ENCODE measurements at regions not wholly inside any gene's neighbourhood (a gene's known extent, or its start where the extent isn't known, plus 50 kb on each side); places are given as distances from the start of the nearest gene placed in this dataset.
"Not testable (repeated sequence)": the region's sequence is repeated elsewhere in the genome, so short reads cannot be mapped to it uniquely, and the experiment has no call there.

DNA sequence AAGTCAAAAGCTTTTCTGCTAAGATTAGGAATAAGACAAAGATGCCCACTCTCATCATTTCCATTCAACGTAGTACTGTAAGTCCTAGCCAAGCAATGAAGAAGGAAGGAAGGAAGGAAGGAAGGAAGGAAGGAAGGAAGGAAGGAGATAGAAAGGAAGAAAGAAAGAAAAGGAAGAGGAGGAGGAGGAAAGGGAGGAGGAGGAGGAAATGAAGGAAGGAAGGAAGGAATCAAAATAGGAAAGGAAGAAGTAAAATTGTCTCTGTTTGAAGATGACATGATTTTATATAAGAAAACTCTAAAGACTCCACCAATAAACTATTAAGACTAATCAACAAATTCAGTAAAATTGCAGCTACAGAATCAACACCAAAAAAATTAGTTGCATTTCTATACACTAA lies 66.0 kb upstream of the DHRS4 start:
- no peak overlapping the region for H3K27ac ChIP-seq
- TF ChIP-seq, protein P1, sequence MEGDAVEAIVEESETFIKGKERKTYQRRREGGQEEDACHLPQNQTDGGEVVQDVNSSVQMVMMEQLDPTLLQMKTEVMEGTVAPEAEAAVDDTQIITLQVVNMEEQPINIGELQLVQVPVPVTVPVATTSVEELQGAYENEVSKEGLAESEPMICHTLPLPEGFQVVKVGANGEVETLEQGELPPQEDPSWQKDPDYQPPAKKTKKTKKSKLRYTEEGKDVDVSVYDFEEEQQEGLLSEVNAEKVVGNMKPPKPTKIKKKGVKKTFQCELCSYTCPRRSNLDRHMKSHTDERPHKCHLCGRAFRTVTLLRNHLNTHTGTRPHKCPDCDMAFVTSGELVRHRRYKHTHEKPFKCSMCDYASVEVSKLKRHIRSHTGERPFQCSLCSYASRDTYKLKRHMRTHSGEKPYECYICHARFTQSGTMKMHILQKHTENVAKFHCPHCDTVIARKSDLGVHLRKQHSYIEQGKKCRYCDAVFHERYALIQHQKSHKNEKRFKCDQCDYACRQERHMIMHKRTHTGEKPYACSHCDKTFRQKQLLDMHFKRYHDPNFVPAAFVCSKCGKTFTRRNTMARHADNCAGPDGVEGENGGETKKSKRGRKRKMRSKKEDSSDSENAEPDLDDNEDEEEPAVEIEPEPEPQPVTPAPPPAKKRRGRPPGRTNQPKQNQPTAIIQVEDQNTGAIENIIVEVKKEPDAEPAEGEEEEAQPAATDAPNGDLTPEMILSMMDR (conservative IDR thresholded peaks at IDR 0.05) = no peak

DNA sequence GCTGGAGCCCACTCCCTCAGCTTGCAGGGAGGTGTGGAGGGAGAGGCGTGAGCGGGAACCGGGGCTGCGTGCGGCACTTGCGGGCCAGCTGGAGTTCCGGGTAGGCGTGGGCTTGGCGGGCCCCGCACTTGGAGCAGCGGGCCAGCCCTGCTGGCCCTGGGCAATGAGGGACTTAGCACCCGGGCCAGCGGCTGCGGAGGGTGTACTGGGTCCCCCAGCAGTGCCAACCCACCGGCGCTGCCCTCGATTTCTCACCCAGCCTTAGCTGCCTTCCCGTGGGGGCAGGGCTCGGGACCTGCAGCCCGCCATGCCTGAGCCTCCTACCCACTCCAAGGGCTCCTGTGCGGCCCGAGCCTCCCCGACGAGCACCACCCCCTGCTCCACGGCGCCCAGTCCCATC lies 61.9 kb upstream of the DHRS4 start:
- not testable (repeated sequence) for H3K27ac ChIP-seq

DNA sequence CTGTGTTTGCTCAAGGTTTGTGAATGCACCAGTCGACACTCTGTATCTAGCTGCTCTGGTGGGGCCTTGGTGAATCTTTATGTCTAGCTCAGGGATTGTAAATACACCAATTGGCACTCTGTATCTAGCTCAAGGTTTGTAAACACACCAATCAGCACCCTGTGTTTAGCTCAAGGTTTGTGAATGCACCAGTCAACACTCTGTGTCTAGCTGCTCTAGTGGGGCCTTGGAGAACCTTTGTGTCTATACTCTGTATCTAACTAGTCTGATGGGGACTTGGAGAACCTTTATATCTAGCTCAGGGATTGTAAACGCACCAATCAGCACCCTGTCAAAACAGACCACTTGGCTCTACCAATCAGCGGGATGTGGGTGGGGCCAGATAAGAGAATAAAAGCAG lies 61.3 kb upstream of the DHRS4 start:
- not testable (repeated sequence) for H3K27ac ChIP-seq

DNA sequence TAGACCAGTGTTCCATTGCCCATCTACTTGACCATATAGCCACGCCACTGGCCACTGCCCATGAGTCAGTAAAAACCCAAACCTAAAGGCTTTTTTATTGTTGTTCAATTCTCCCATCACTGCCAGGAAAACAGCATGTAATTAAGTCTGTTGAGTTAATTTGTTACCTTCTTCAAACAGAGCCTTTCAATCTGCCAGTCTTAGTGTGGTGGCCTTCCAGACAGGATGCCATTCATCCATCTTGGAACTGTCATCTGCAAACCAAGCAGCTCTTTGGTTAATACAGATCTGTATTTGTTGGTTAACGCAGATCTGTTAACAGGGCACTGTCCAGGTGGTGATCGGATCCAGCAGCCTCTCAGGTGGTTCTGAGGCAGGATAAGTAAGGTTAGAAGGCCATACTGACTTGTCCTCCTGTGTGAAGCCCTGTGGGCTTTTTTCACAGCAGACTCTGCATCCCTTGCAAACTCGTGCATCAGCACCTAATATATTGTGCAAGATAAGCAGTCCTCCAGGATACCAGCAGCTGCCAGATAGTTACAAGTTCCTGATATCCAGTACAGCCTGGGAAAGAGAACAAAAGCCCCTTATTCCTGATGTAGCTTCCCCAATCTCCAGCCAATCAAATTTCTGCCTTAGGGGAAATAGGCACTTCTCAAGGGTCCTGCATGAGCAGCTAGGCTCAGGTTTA lies 59.1 kb upstream of the DHRS4 start:
- H3K27ac ChIP-seq = no peak overlapping the region
- TF ChIP-seq, protein P1 (conservative IDR thresholded peaks at IDR 0.05) = no peak

DNA sequence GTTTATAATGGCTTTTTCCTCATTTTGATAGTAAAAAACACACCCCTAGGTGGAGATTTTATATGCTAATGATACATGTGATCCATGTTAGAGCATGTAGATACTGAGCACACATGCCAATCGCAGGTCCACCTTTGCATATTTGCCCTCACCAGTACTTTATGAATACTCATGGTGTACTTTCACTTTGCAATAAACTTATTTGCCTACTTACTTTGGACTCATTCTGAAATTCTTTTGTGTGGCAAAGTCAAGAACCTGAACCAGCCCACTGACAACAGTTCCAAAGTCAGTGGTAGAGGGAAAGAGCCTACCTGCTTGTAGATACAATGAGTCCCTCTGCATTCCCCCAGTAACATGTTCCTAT lies 58.5 kb upstream of the DHRS4 start:
- TF ChIP-seq, protein P1 (conservative IDR thresholded peaks at IDR 0.05) = no peak
- no peak overlapping the region for H3K27ac ChIP-seq

DNA sequence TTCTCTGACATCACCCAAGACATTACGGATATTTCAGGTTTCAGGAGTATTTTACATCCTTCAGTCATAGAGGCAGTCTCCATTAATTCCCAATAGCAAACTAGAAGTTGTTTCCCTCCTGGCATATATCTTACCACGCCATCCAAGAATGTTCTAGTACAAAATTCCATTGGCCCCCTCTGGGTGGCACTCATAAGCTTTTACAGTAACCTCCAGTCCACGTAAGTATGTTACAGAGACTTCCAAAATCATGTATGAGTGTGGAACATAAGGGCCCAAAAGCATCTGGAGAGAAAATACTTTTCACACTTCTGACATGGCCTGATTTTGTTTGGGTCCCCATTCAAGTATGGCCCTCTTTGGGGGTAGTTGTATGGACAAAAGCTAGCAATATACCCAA lies 58.1 kb upstream of the DHRS4 start:
- TF ChIP-seq, protein P1 (conservative IDR thresholded peaks at IDR 0.05) = no peak
- H3K27ac ChIP-seq = no peak overlapping the region

DNA sequence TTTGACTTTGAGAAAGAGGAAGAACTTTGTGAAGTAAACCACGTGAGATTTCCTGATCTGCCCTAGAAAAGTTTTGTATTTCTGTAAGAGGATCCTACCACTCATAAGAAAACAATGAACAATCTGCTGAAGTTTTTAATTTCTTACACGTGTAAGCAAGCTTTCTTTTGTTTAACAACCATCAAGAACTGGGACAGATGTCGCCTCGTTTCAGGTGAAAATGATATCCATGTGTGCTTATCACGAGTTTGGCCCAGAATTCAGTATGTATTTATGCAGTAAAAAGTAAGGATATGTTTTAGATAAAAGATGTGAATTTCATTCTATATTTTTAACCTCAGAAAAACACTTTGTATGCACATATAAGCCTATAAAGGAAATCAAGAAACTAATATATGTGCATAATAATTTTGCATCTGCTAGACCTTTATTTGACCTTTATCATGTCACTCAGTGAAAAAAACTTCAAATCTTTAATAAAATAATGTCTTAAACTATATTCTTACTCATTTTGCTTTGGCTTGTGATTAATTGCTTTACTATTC lies 56.9 kb upstream of the DHRS4 start:
- TF ChIP-seq, protein P1 (conservative IDR thresholded peaks at IDR 0.05) = no peak
- H3K27ac ChIP-seq = no peak overlapping the region

DNA sequence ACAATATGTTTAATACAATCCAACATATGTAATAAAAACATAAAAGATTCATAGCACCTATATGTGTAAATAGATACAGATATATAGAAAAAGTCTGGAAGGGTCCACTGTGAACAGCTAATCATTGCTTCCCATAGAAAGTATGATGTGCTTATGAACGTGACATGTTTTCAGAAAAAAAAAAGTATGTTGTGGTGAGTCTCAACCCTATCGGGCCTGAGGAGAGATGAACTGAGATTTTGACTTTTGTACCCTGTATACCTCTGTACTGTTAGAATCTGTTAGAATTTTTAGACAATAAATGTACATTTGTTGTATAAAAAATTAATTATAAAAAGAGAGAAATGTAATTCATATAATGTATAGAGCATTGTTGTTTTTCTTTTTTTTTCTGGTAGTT lies 56.3 kb upstream of the DHRS4 start:
- not testable (repeated sequence) for H3K27ac ChIP-seq

DNA sequence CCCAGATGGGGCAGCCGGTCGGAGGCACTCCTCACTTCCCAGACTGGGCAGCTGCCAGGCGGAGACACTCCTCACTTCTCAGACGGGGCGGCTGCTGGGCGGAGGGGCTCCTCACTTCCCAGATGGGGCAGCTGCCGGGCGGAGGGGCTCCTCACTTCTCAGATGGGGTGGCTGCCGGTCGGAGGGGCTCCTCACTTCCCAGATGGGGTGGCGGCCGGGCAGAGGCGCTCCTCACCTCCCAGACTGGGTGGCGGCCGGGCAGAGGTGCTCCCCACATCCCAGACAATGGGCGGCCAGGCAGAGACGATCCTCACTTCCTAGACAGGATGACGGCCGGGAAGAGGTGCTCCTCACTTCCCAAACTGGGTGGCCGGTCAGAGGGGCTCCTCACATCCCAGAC lies 55.2 kb upstream of the DHRS4 start:
- H3K27ac ChIP-seq = not testable (repeated sequence)

DNA sequence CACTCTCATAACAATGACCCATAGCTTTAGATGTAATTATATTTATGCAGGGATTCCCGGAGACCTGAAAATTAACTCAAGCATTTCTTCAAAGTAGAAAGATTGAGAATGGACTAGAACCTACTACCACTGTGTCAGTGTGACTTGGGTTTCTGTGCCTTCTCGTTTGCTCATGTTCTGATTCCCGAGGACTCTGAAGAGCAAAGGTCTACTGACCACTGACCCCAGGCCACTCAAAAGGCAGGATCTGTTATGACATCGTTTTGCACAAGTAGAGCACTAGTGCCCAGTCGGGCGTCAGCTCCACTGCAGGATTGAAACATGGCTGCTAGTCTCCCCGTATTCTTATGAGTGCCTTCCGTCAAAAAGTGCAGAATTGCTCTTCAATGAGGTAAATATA lies 53.8 kb upstream of the DHRS4 start:
- TF ChIP-seq, protein P1 (conservative IDR thresholded peaks at IDR 0.05) = no peak

More for the DNA sequence above, 53.8 kb upstream of the DHRS4 start:
- no peak overlapping the region for H3K27ac ChIP-seq

Data from VCaP (cell line).